Cardiac muscle cell (in vitro differentiated cells and primary cell): ENCODE measurements at regions not wholly inside any gene's neighbourhood (a gene's known extent, or its start where the extent isn't known, plus 50 kb on each side); places are given as distances from the start of the nearest gene placed in this dataset.

Experiments used
- DNase-seq, 2 donors: peaks; one replicate each; pipeline versions ENCODE4 v3.0.0 to v3.0.0-alpha.2; 2010 to 2017; ENCODE audit warnings: low read depth in 1 of 2, low spot score in 1 of 2
- H3K27ac ChIP-seq: fragments of 200-600 bp; sonication (generic); 2 replicates; pipeline ENCODE4 v1.5.1; 2016
- H3K27me3 ChIP-seq: fragments of 200-600 bp; sonication (generic); 2 replicates; pipeline ENCODE4 v1.6.0; 2016; ENCODE audit warnings: control low read depth
- H3K36me3 ChIP-seq: fragments of 200-600 bp; sonication (generic); 2 replicates; pipeline ENCODE4 v1.5.1; 2016; ENCODE audit warnings: control low read depth
- H3K4me1 ChIP-seq: fragments of 200-600 bp; sonication (generic); 2 replicates; pipeline ENCODE4 v1.8.1; 2017; ENCODE audit warnings: low read depth, mild to moderate bottlenecking, mixed run types
- H3K4me3 ChIP-seq: fragments of 200-600 bp; sonication (generic); 2 replicates; pipeline ENCODE4 v1.5.1; 2016; ENCODE audit warnings: mild to moderate bottlenecking
- H3K9me3 ChIP-seq: fragments of 200-600 bp; sonication (generic); 2 replicates; pipeline ENCODE4 v1.5.1; 2017; ENCODE audit warnings: low read depth, mild to moderate bottlenecking, control low read depth
- CTCF ChIP-seq: IDR thresholded peaks from 2 replicates; pipeline ENCODE4 v1.5.1; 2012; ENCODE audit warnings: low read depth, mild to moderate bottlenecking, low read length

GRCh38 chr2:54403512-54404238 lies 52.5 kb upstream of the SPTBN1 start:
- peaks cover 16% of the 10 kb centered on the region for H3K4me1 ChIP-seq
- no peak for TF ChIP-seq CTCF
- H3K36me3 ChIP-seq: no peaks in the 10 kb centered on the region

GRCh38 chr2:54404270-54404669 lies 51.9 kb upstream of the SPTBN1 start:
- TF ChIP-seq CTCF: no peak
- Histone ChIP-seq H3K9me3 (no peaks in the 10 kb centered on the region), H3K27ac (no peak overlapping the region), H3K4me3 (no peak overlapping the region), H3K36me3 (no peaks in the 10 kb centered on the region), H3K27me3 (no peaks in the 10 kb centered on the region), H3K4me1 (peaks cover 20% of the 10 kb centered on the region)
- peak in 1 of 2 donors; percentile 90 for DNase-seq

More at GRCh38 chr2:54403512-54404238, 52.5 kb upstream of the SPTBN1 start:
- no peak overlapping the region for H3K4me3 ChIP-seq
- DNase-seq: no peak
- no peaks in the 10 kb centered on the region for H3K9me3 ChIP-seq
- H3K27me3 ChIP-seq: no peaks in the 10 kb centered on the region
- no peak overlapping the region for H3K27ac ChIP-seq

- Histone ChIP-seq H3K27me3 (no peaks in the 10 kb centered on the region), H3K4me1 (peaks cover 25% of the 10 kb centered on the region), H3K36me3 (no peaks in the 10 kb centered on the region), H3K27ac (no peak overlapping the region), H3K4me3 (no peak overlapping the region), H3K9me3 (no peaks in the 10 kb centered on the region)
- no peak for TF ChIP-seq CTCF
- no peak for DNase-seq
Measured at GRCh38 chr2:54406031-54406430, 50.1 kb upstream of the SPTBN1 start.
